ENCODE measurements at regions not wholly inside any gene's neighbourhood (a gene's known extent, or its start where the extent isn't known, plus 50 kb on each side); places are given as distances from the start of the nearest gene placed in this dataset.

DNA sequence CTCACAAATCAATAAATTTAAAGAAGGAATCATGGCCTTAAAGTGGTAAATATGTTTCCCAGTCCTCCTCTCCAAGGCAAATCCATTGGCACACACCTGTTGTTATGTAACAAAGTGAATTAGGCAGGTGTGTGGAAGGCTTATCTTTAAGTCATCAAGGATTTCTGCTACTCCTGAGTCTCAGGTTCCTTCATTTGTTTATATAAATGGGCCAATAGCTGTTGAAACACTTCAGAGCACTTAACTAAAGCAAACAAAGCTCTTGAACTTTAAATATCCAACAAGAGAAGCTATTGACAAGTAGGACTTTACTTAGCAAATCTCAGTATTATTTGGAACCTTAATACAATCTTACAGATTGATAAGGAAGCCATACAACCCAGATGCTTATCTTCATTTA lies 99.3 kb upstream of the ESRRG start:
- DNase-seq (ENCODE audit: extremely low read depth, low read depth), result no peak
- no peak for TF ChIP-seq CTCF (IDR thresholded peaks at IDR 0.05; ENCODE audit: low read depth, low read length)

GRCh38 chr1:216820345-216820744 lies 97.1 kb upstream of the ESRRG start:
- TF ChIP-seq CTCF (IDR thresholded peaks at IDR 0.05; ENCODE audit: low read depth, low read length), result no peak
- DNase-seq (ENCODE audit: extremely low read depth, low read depth), result no peak

DNA sequence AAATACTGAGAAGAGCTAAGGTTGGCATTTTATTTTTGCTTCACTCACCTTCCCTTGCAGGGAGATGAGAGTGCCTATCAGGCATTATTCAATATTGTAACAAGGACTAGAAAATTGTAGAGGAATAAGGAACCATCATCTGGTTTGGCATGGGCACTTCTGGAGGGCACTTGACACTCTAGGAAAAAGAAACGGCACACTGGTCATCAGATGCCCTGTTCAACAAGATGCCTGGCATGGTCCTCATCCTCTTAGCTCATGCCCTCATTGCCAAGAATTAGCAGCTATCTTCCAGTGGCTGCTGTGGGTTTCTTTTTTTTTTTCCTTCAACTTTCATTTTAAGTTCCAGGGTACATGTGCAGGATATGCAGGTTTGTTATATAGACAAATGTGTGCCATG lies 95.1 kb upstream of the ESRRG start:
- TF ChIP-seq CTCF (IDR thresholded peaks at IDR 0.05; ENCODE audit: low read depth, low read length), result no peak
- DNase-seq (ENCODE audit: extremely low read depth, low read depth), result no peak

DNA sequence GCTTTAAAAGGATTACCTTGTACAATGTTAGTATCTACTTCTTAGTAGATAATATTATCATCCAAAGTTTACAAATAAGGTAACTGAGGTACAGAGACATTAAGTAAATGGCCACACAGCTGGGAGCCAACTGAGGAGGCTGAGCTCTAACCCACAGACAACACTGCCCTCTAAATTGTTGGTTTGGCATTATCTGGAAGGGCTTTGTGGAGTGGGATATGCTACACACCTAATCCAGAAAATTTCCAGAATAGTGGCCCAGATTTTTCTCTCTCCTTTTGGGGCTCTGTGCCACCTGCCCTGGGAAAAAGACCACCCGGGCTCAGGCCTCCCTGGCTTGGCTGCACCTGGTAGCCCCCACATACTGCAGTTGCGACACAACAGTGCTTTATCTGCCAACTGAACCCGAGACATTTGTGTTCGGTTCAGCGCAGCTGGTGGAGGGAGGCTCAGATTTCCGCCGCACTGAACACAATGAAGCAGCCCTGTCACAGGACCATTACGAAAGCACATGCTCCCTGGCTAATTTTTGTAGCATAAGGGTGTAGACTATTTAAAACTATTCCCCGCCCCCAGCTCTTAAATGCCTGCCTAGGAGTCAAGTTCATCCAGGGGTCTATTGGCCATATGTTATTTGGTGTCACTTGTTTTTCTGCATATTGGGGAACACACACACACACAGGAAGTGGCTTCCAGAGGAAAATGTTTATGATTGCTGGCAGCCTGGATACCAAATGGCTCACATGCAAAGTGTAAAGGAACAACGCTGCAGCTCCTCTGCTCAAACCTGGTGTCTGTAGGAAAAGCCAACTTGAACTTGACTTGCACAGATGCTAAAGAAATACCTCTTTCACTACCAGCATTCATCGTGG lies 92.3 kb upstream of the ESRRG start:
- TF ChIP-seq CTCF (IDR thresholded peaks at IDR 0.05; ENCODE audit: low read depth, low read length), result no peak
- DNase-seq (ENCODE audit: extremely low read depth, low read depth), result no peak

DNA sequence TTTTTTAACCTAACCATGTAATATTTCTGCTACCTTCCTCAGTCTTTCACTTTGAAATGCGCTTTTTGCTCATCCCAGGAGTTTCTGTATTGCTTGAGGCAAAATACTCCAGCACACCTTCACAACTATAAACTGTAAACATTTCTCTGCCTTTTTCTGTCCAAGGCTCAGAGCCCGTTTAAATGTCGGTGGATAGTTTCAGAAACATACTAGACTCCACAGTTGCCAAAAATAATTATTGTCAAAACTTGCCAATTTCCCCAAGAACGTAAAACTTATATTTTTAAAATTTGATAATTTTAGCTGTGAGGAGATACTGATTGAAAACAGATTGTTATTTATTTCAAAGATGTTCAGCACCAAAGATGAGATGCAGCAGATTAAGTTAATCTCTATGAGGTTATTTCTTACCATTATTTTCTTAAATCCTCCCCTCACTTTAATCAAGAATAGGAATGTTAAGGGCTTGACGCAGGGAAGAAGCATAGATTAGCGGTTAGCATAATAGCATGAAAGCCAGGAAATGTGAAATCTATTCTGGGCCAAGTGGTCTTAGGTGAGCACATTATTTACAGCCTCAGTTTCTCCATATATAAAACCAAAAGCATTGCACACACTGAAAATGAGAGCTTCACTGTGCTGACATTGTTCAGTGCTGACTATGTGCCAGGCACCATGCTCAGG lies 91.5 kb upstream of the ESRRG start:
- no peak for DNase-seq (ENCODE audit: extremely low read depth, low read depth)

DNA sequence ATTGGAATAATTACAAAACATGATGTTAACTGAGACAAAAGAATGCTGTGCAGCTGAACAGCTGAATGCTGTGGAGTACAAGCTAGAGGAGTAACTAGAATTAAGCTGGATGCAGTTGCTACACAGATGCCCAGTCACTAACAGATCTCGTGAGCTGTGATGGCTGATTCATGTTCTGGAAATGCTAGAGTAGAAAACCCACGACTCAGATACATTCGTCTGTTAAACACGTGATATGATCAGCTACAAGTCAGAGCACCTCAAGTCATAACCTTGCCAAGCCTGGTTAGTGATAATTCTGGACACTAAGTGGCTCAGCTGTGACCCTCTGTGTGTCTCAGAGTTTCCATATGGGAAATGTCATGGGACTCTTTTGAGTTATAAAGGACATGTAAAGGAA lies 89.7 kb upstream of the ESRRG start:
- no peak for DNase-seq (ENCODE audit: extremely low read depth, low read depth)
- TF ChIP-seq CTCF (IDR thresholded peaks at IDR 0.05; ENCODE audit: low read depth, low read length), result no peak

More for the DNA sequence above, 91.5 kb upstream of the ESRRG start:
- no peak for TF ChIP-seq CTCF (IDR thresholded peaks at IDR 0.05; ENCODE audit: low read depth, low read length)

- no peak for TF ChIP-seq CTCF (IDR thresholded peaks at IDR 0.05; ENCODE audit: low read depth, low read length)
- no peak for DNase-seq (ENCODE audit: extremely low read depth, low read depth)
Observed at GRCh38 chr1:216809649-216810048, 86.4 kb upstream of the ESRRG start.
